CD14-positive monocyte (primary cell): ENCODE measurements at regions not wholly inside any gene's neighbourhood (a gene's known extent, or its start where the extent isn't known, plus 50 kb on each side); places are given as distances from the start of the nearest gene placed in this dataset.
A peak's percentile ranks its signal among the peaks of the same experiment; 100 is the strongest.

Experiments used
- DNase-seq, 3 donors: peaks; one replicate each; pipeline ENCODE4 v3.0.0-alpha.2; 2011 to 2022
- H2AFZ ChIP-seq: 2 replicates; pipeline ENCODE4 v1.6.0; 2012; ENCODE audit warnings: mild to moderate bottlenecking, low read depth, low read length, inconsistent platforms; ENCODE audit not compliant: insufficient read depth, poor library complexity, severe bottlenecking
- H3K27ac ChIP-seq, 2 donors: 1 replicate in 1 of 2; 2 replicates in 1 of 2; pipeline ENCODE4 v1.5.1; 2012 to 2013; ENCODE audit warnings: low read length in 2 of 2, control low read depth in 1 of 2, inconsistent platforms in 1 of 2, low read depth in 1 of 2, mild to moderate bottlenecking in 1 of 2
- H3K27me3 ChIP-seq, 2 donors: one replicate each; pipeline versions ENCODE4 v1.6.0 to v1.6.1; 2011 to 2013; ENCODE audit warnings: low read length in 2 of 2; ENCODE audit not compliant: control insufficient read depth in 2 of 2, insufficient read depth in 2 of 2
- H3K36me3 ChIP-seq, 2 donors: replicated peaks in 1 of 2; 1 replicate in 1 of 2; 2 replicates in 1 of 2; pipeline versions ENCODE4 v1.5.1 to v1.6.1; 2012 to 2013; ENCODE audit warnings: low read length in 2 of 2, control low read depth in 1 of 2, inconsistent platforms in 1 of 2, mild to moderate bottlenecking in 1 of 2; ENCODE audit not compliant: insufficient read depth in 2 of 2, control insufficient read depth in 1 of 2
- H3K4me1 ChIP-seq, 2 donors: 1 replicate in 1 of 2; 2 replicates in 1 of 2; pipeline versions ENCODE4 v1.5.1 to v1.6.1; 2012 to 2013; ENCODE audit warnings: low read length in 2 of 2, control low read depth in 1 of 2, inconsistent platforms in 1 of 2, mild to moderate bottlenecking in 1 of 2, moderate library complexity in 1 of 2; ENCODE audit not compliant: insufficient read depth in 2 of 2, control insufficient read depth in 1 of 2
- H3K4me2 ChIP-seq: replicated peaks from 2 replicates; pipeline ENCODE3; 2012; ENCODE audit warnings: low read length, moderate library complexity, mild to moderate bottlenecking; ENCODE audit not compliant: poor library complexity, severe bottlenecking; ENCODE audit errors: extremely low read depth
- H3K4me3 ChIP-seq, 3 experiments: fragments of 200-600 bp in 1 of 3; sonication (generic) in 1 of 3; replicated peaks in 1 of 3; 1 replicate in 2 of 3; 2 replicates in 1 of 3; pipeline ENCODE4 v1.5.1; 2011 to 2013; ENCODE audit warnings: low read length in 3 of 3, mild to moderate bottlenecking in 3 of 3, control low read depth in 2 of 3, low read depth in 2 of 3, inconsistent platforms in 1 of 3, moderate library complexity in 1 of 3
- H3K79me2 ChIP-seq: 2 replicates; pipeline ENCODE4 v1.6.0; 2012; ENCODE audit warnings: mild to moderate bottlenecking, control low read depth, inconsistent platforms, low read length, moderate library complexity; ENCODE audit not compliant: insufficient read depth
- H3K9ac ChIP-seq: 2 replicates; pipeline ENCODE4 v1.6.0; 2017; ENCODE audit warnings: low read length, mild to moderate bottlenecking; ENCODE audit not compliant: insufficient read depth, poor library complexity, severe bottlenecking
- H3K9me3 ChIP-seq, 2 donors: replicated peaks in 1 of 2; 1 replicate in 1 of 2; 2 replicates in 1 of 2; pipeline versions ENCODE4 v1.5.1 to v1.6.1; 2012 to 2013; ENCODE audit warnings: low read length in 2 of 2, control low read depth in 1 of 2; ENCODE audit not compliant: control insufficient read depth in 1 of 2, insufficient read depth in 1 of 2
- H4K20me1 ChIP-seq: 2 replicates; pipeline ENCODE4 v1.6.0; 2012; ENCODE audit warnings: mild to moderate bottlenecking, low read length, control low read depth, moderate library complexity; ENCODE audit not compliant: insufficient read depth
- H3K27ac Mint-ChIP-seq, 7 donors: one replicate each; pipeline ENCODE4 v1.8.0; 2020; ENCODE audit warnings: mild to moderate bottlenecking in 7 of 7, mixed read lengths in 7 of 7, moderate library complexity in 6 of 7, inconsistent platforms in 2 of 7
- H3K27me3 Mint-ChIP-seq, 3 donors: one replicate each; pipeline ENCODE4 v1.8.0; 2021 to 2022; ENCODE audit warnings: low read depth in 3 of 3, mild to moderate bottlenecking in 3 of 3, mixed read lengths in 3 of 3, moderate library complexity in 3 of 3, inconsistent platforms in 1 of 3
- H3K36me3 Mint-ChIP-seq, 2 donors: one replicate each; pipeline ENCODE4 v1.8.0; 2020; ENCODE audit warnings: mixed read lengths in 2 of 2, inconsistent platforms in 1 of 2, mild to moderate bottlenecking in 1 of 2
- H3K4me1 Mint-ChIP-seq: one replicate; pipeline ENCODE4 v1.8.0; 2020; ENCODE audit warnings: mild to moderate bottlenecking, mixed read lengths
- H3K4me3 Mint-ChIP-seq, 2 donors: one replicate each; pipeline ENCODE4 v1.8.0; 2020; ENCODE audit warnings: mild to moderate bottlenecking in 2 of 2, mixed read lengths in 2 of 2, moderate library complexity in 1 of 2
- H3K9me3 Mint-ChIP-seq, 7 donors: one replicate each; pipeline ENCODE4 v1.8.0; 2020 to 2022; ENCODE audit warnings: mixed read lengths in 7 of 7, mild to moderate bottlenecking in 6 of 7, moderate library complexity in 6 of 7, inconsistent platforms in 2 of 7
- CTCF ChIP-seq: fragments of 200-600 bp; IDR thresholded peaks from one replicate; pipeline ENCODE4 v1.8.0; 2022; ENCODE audit warnings: antibody characterized with exemption, mild to moderate bottlenecking
- WGBS: methylation state at CpG from one replicate; pipeline ENCODE4 v1.1.5; 2013; ENCODE audit warnings: missing lambda C conversion rate; ENCODE audit not compliant: insufficient coverage; 5-methylcytosine and 5-hydroxymethylcytosine counted together
- intact Hi-C, 2 donors: fragments of 100-400 bp; cut with micrococcal nuclease; formaldehyde crosslinking; loops; one replicate each; pipeline versions ENCODE4 v1.15.0 to v1.15.1; 2023

- intact Hi-C loops: no loop called here
- no peak overlapping the region for H3K27ac ChIP-seq
- H3K4me1 Mint-ChIP-seq: no peaks in the 10 kb centered on the region
- H3K36me3 ChIP-seq: no peaks in the 10 kb centered on the region
- H3K4me3 ChIP-seq: no peak overlapping the region
- TF ChIP-seq CTCF: peak; percentile 8
- H3K79me2 ChIP-seq: no peaks in the 10 kb centered on the region
- H3K9me3 ChIP-seq: peaks cover 5 to 9% of the 10 kb centered on the region in 2 donors
- H3K9ac ChIP-seq: no peak overlapping the region
- no peak overlapping the region for H2AFZ ChIP-seq
- H3K4me3 Mint-ChIP-seq: no peak overlapping the region
- H3K36me3 Mint-ChIP-seq: no peaks in the 10 kb centered on the region
- H3K4me2 ChIP-seq: no peak overlapping the region
- H3K27ac Mint-ChIP-seq: no peak overlapping the region
- WGBS: 100% methylated on average over 1 of the region's 4 CpGs
- H3K4me1 ChIP-seq: no peaks in the 10 kb centered on the region
- H3K27me3 Mint-ChIP-seq: no peaks in the 10 kb centered on the region
- no peaks in the 10 kb centered on the region for H4K20me1 ChIP-seq
- H3K27me3 ChIP-seq: no peaks in the 10 kb centered on the region
- DNase-seq: no peak
- H3K9me3 Mint-ChIP-seq: peaks cover 0 to 20% (median 7%) of the 10 kb centered on the region in 7 donors
Measured at GRCh38 chr2:18001671-18002070, 123.2 kb downstream of the KCNS3 start.

- H3K4me1 Mint-ChIP-seq: no peaks in the 10 kb centered on the region
- no peak for DNase-seq
- no peak overlapping the region for H3K4me3 ChIP-seq
- H3K9me3 Mint-ChIP-seq: peaks cover 0 to 28% (median 13%) of the 10 kb centered on the region in 7 donors
- no peak overlapping the region for H3K27ac ChIP-seq
- H3K27me3 ChIP-seq: no peaks in the 10 kb centered on the region
- no peak overlapping the region for H3K4me3 Mint-ChIP-seq
- TF ChIP-seq CTCF: no peak
- no peak overlapping the region for H3K4me2 ChIP-seq
- H3K36me3 ChIP-seq: no peaks in the 10 kb centered on the region
- H3K36me3 Mint-ChIP-seq: no peaks in the 10 kb centered on the region
- no peak overlapping the region for H3K9ac ChIP-seq
- intact Hi-C loops: no loop called here
- no peaks in the 10 kb centered on the region for H3K4me1 ChIP-seq
- WGBS: no CpG with 5 or more reads among the region's 3 CpGs
- no peaks in the 10 kb centered on the region for H3K79me2 ChIP-seq
- peaks cover 8 to 22% of the 10 kb centered on the region in 2 donors for H3K9me3 ChIP-seq
- H3K27ac Mint-ChIP-seq: no peak overlapping the region
- H3K27me3 Mint-ChIP-seq: peaks cover 0 to 2% (median 0%) of the 10 kb centered on the region in 3 donors
- H2AFZ ChIP-seq: no peak overlapping the region
- no peaks in the 10 kb centered on the region for H4K20me1 ChIP-seq
Measured at GRCh38 chr2:17996978-17997377, 118.5 kb downstream of the KCNS3 start.
